WTC11 (cell line): ENCODE measurements at regions not wholly inside any gene's neighbourhood (a gene's known extent, or its start where the extent isn't known, plus 50 kb on each side); places are given as distances from the start of the nearest gene placed in this dataset.

Experiments used
- ATF6 ChIP-seq: sonication (generic); formaldehyde crosslinking; IDR thresholded peaks from 2 replicates; pipeline ENCODE4 v1.8.1; 2023; ENCODE audit warnings: mild to moderate bottlenecking, missing genetic modification reagents
- ESRRA ChIP-seq: sonication (generic); formaldehyde crosslinking; IDR thresholded peaks from 2 replicates; pipeline ENCODE4 v1.8.1; 2022; ENCODE audit warnings: mild to moderate bottlenecking, missing genetic modification reagents, borderline replicate concordance
- MXD4 ChIP-seq: fragments of 250-450 bp; sonication (Bioruptor Pico); IDR thresholded peaks from 2 replicates; pipeline ENCODE4 v1.8.0; 2021; ENCODE audit warnings: mild to moderate bottlenecking, moderate library complexity, borderline replicate concordance
- ZBTB21 ChIP-seq: sonication (generic); formaldehyde crosslinking; IDR thresholded peaks from 2 replicates; pipeline ENCODE4 v1.8.1; 2023; ENCODE audit warnings: mild to moderate bottlenecking, missing genetic modification reagents, borderline replicate concordance
- TF ChIP-seq, protein P1 (sequence below): fragments of 200-600 bp; IDR thresholded peaks from 2 replicates; pipeline ENCODE4 v1.8.0; 2022; ENCODE audit warnings: antibody characterized with exemption

GRCh38 chr21:15329191-15329590, 264.4 kb upstream of the NRIP1 start:
- TF ChIP-seq, protein P1, sequence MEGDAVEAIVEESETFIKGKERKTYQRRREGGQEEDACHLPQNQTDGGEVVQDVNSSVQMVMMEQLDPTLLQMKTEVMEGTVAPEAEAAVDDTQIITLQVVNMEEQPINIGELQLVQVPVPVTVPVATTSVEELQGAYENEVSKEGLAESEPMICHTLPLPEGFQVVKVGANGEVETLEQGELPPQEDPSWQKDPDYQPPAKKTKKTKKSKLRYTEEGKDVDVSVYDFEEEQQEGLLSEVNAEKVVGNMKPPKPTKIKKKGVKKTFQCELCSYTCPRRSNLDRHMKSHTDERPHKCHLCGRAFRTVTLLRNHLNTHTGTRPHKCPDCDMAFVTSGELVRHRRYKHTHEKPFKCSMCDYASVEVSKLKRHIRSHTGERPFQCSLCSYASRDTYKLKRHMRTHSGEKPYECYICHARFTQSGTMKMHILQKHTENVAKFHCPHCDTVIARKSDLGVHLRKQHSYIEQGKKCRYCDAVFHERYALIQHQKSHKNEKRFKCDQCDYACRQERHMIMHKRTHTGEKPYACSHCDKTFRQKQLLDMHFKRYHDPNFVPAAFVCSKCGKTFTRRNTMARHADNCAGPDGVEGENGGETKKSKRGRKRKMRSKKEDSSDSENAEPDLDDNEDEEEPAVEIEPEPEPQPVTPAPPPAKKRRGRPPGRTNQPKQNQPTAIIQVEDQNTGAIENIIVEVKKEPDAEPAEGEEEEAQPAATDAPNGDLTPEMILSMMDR, result no peak
- TF ChIP-seq ESRRA (CRISPR knock-in tag) (no peak), ZBTB21 (no peak), ATF6 (CRISPR knock-in tag) (no peak), MXD4 (CRISPR knock-in tag) (no peak)
